Ectodermal cell (in vitro differentiated cells): ENCODE measurements at regions not wholly inside any gene's neighbourhood (a gene's known extent, or its start where the extent isn't known, plus 50 kb on each side); places are given as distances from the start of the nearest gene placed in this dataset.

Experiments used
- H3K27ac ChIP-seq: 2 replicates; pipeline ENCODE4 v1.7.0; 2013; ENCODE audit warnings: mild to moderate bottlenecking, low read depth, low read length; ENCODE audit not compliant: insufficient read depth, poor library complexity, severe bottlenecking
- H3K27me3 ChIP-seq: 2 replicates; pipeline ENCODE4 v1.7.0; 2013; ENCODE audit warnings: mild to moderate bottlenecking, low read length; ENCODE audit not compliant: insufficient read depth, control insufficient read depth, poor library complexity, severe bottlenecking
- H3K36me3 ChIP-seq: one replicate; pipeline ENCODE4 v1.7.0; 2013; ENCODE audit warnings: low read length; ENCODE audit not compliant: control insufficient read depth, insufficient read depth
- H3K4me1 ChIP-seq: one replicate; pipeline ENCODE4 v1.7.0; 2013; ENCODE audit warnings: low read length; ENCODE audit not compliant: control insufficient read depth, insufficient read depth
- H3K4me3 ChIP-seq: 2 replicates; pipeline ENCODE4 v1.7.0; 2013; ENCODE audit warnings: low read depth, low read length, control low read depth; ENCODE audit not compliant: insufficient read depth
- H3K9me3 ChIP-seq: 2 replicates; pipeline ENCODE4 v1.7.0; 2013; ENCODE audit warnings: mild to moderate bottlenecking, low read length, moderate library complexity; ENCODE audit not compliant: control insufficient read depth
- WGBS, 2 experiments: methylation state at CpG; one replicate each; pipeline ENCODE4 v1.1.7; 2013; ENCODE audit warnings: missing lambda C conversion rate in 2 of 2; 5-methylcytosine and 5-hydroxymethylcytosine counted together

DNA sequence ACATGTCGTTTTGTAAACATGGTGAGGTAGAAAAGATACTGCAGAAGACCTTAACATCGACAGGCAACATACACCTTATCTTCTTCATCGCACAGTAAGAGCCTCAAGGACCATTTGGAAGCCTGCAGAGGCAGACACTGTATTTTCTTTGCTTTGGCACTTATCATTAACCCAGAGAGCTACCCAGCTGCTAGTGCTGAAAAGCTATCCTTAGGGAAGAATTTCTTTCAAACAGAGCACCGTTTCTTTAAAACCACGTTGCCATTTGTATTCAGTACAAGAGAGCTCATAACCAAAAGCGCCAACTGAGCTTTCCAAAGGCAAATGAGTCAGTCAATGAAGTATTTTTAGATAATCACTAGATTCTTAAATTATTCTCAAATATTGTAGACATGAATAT, 306.6 kb downstream of the EPM2A start:
- no peaks in the 10 kb centered on the region for H3K27me3 ChIP-seq
- H3K27ac ChIP-seq: no peak overlapping the region
- WGBS, 2 experiments: 42 to 44% methylated on average over 5 to 6 of the region's 6 CpGs
- H3K9me3 ChIP-seq: no peaks in the 10 kb centered on the region
- H3K4me3 ChIP-seq: no peak overlapping the region
- H3K36me3 ChIP-seq: no peaks in the 10 kb centered on the region
- no peaks in the 10 kb centered on the region for H3K4me1 ChIP-seq

DNA sequence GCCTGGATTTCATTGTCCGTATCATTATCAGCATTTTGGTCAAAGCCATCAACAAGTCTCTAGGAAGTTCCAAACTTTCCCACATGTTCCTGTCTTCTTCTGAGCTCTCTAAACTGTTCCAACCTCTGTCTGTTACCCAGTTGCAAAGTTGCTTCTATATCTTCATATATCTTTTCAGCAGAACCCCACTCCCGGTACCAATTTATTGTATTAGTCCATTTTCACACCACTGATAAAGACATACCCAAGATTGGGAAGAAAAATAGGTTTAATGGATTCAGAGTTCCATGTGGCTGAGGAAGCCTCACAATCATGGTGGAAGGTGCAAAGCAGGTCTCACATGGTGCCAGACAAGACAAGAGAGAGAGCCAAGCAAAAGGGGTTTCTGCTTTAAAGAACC, 293.2 kb downstream of the EPM2A start:
- H3K27ac ChIP-seq: no peak overlapping the region
- H3K9me3 ChIP-seq: peaks cover 4% of the 10 kb centered on the region
- 83 to 94% methylated on average over 2 of the region's 2 CpGs for WGBS, 2 experiments

DNA sequence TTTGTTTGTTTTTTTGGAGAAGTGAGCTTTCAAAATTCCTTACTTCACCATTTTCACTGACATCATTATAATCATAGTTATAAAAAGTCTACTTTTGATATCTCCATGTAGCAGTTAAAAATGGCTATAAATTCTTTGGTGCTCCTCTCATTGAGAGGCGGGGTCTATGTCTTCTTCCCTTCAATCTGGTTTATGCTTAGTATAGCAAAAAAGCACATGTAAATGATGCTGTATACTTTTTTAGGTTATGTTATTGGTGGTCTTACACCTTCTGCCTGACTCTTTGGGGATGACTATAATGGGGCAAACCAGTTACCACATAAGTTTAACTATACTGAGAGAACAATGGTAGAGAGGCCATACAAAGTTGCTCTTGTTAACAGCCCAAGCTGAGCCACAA, 289.6 kb downstream of the EPM2A start:
- Histone ChIP-seq H3K4me1 (no peaks in the 10 kb centered on the region), H3K27me3 (no peaks in the 10 kb centered on the region), H3K27ac (no peak overlapping the region), H3K9me3 (peaks cover 4% of the 10 kb centered on the region), H3K4me3 (no peak overlapping the region), H3K36me3 (no peaks in the 10 kb centered on the region)
- WGBS, 2 experiments: 80 to 90% methylated on average over 1 of the region's 1 CpG

More for the DNA sequence above, 293.2 kb downstream of the EPM2A start:
- Histone ChIP-seq H3K4me1 (no peaks in the 10 kb centered on the region), H3K27me3 (no peaks in the 10 kb centered on the region), H3K36me3 (no peaks in the 10 kb centered on the region), H3K4me3 (no peak overlapping the region)

DNA sequence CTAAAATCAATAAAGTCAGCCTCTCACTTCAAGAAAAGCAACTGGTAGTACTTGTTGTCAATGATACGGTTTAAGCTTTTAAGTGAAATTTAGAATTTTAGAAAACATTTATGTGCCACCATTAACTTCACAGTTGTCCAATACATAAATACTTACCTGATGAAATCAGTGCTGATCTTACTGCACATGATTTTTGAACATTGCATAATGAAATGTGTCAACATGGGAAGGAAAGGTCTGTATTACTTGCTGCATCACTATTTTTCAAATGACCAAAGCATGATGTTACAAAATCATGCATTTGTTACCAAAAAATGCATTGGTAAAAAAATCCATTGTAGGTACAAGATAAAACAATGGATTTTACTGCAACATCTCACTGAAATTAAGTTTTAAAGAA, 284.3 kb downstream of the EPM2A start:
- Histone ChIP-seq H3K27ac (no peak overlapping the region), H3K27me3 (no peaks in the 10 kb centered on the region), H3K36me3 (no peaks in the 10 kb centered on the region), H3K4me3 (no peak overlapping the region), H3K4me1 (no peaks in the 10 kb centered on the region), H3K9me3 (no peaks in the 10 kb centered on the region)
- WGBS, 2 experiments: no CpG with 5 or more reads among the region's 1 CpG

DNA sequence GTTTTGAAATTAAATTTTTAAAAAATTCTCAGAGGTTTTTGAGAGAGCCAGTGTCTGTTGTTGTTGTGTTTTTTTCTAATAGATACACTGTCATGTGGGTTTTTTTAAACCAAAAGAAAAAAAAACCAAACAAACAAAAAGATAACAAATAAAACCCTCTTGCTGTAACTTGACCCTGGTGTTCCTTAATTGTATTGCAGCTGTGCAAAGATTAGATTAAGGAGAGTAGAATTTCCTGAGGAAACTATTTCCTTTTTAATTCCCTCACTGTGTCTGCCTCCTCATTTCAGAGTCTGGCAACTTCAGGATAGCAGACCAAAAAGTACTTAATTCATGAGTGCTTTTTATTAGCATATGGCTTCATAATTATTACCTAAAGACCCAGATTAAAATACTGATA, 281.9 kb downstream of the EPM2A start:
- no peak overlapping the region for H3K27ac ChIP-seq
- H3K27me3 ChIP-seq: no peaks in the 10 kb centered on the region
- H3K36me3 ChIP-seq: no peaks in the 10 kb centered on the region
- H3K4me1 ChIP-seq: no peaks in the 10 kb centered on the region
- no peaks in the 10 kb centered on the region for H3K9me3 ChIP-seq
- H3K4me3 ChIP-seq: no peak overlapping the region

DNA sequence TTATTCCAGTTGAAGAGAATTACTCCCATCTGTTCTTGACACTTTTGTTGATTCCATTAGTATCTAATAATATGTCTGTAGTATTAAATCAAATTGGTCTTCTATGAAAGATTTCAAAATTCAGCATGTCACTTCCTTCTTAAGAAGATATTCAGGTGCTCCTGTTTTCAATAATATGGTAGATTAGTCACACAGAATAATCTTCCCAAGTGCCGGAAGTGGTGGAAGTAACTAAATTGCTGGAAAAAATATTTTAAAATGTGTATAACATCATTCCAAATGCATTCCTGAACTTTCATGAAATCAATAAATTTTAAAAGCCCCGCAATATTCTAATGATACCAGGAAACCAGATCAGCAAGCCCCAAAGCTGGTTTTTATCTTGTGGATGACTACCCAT, 281.3 kb downstream of the EPM2A start:
- WGBS, 2 experiments: 88 to 100% methylated on average over 1 of the region's 2 CpGs
- Histone ChIP-seq H3K27me3 (no peaks in the 10 kb centered on the region), H3K4me3 (no peak overlapping the region), H3K27ac (no peak overlapping the region), H3K4me1 (no peaks in the 10 kb centered on the region), H3K9me3 (no peaks in the 10 kb centered on the region), H3K36me3 (no peaks in the 10 kb centered on the region)

DNA sequence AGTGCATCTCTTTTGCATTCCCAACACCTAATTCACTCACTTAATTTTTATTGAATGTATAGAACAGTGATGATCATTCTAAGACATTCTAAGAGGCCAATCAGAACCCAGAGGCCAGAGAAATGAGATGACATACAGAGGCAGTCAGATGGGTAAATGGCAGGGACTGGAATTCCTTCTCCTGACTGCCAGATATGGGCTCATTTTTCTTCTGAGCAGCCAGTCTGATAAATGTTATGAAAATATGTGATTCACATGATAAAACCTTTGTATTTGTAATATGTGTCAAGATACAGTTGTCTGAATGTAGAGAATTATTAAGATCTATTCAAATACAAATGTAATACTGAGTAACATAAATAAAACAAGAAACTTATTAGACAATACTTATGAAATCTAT, 277.8 kb downstream of the EPM2A start:
- Histone ChIP-seq H3K4me3 (no peak overlapping the region), H3K27ac (no peak overlapping the region), H3K27me3 (no peaks in the 10 kb centered on the region), H3K4me1 (no peaks in the 10 kb centered on the region), H3K36me3 (no peaks in the 10 kb centered on the region), H3K9me3 (no peaks in the 10 kb centered on the region)

DNA sequence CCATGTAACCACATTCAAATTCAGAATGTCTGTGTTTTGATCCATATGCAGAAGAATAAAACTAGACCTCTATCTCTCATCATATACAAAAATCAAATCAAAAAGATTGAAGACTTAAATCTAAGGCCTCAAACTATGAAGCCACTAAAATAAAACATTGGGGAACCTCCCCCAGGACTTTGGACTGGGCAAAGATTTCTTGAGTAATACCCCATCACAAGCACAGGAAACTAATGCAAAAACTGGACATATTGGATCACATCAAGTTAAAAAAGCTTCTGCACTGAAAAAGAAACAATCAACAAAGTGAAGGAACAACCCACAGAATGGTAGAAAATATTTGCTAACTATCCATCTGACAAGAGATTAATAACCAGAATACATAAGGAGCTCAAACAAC, 266.8 kb downstream of the EPM2A start:
- Histone ChIP-seq H3K4me1 (no peaks in the 10 kb centered on the region), H3K36me3 (no peaks in the 10 kb centered on the region), H3K27ac (no peak overlapping the region), H3K9me3 (no peaks in the 10 kb centered on the region), H3K4me3 (no peak overlapping the region), H3K27me3 (no peaks in the 10 kb centered on the region)

DNA sequence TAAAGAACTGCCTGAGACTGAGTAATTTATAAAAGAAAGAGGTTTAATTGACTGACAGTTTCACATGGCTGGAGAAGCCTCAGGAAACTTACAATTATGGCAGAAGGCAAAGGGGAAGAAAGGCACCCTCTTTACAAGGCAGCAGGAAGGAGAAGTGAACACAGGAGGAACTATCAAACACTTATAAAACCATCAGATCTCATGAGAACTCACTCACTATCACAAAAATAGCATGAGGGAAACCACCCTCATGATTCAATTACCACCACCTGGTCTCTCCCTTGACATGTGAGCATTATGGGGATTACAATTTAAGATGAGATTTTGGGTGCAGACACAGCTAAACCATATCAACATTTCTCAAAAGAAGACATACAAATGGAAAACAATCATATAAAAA, 266.3 kb downstream of the EPM2A start:
- Histone ChIP-seq H3K27me3 (no peaks in the 10 kb centered on the region), H3K4me3 (no peak overlapping the region), H3K9me3 (no peaks in the 10 kb centered on the region), H3K27ac (no peak overlapping the region), H3K4me1 (no peaks in the 10 kb centered on the region), H3K36me3 (no peaks in the 10 kb centered on the region)

DNA sequence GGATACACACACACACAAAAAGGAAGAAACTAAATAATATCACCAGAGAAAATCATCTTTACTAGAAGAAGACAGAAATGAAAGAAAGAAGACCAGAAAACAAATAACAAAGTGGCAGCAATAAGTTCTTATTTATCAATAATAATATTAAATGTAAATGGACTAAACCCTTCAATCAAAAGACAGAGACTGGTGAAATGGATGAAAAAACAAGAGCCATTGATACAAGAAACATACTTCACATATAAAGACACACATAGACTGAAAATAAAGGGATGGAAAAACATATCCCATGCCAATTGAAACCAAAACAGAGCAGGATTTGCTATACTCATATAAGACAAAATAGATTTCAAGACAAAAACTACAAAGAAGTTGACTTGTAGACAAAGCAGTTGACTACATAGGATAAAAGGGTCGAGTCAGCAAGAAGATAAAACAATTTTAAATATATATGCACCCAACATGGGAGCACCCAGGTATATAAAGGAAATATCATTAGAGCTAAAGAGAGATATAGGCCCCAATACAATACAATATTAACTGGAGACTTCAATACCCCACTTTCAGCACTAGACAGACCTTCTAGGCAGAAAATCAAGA, 259.4 kb downstream of the EPM2A start:
- Histone ChIP-seq H3K27me3 (no peaks in the 10 kb centered on the region), H3K4me1 (no peaks in the 10 kb centered on the region), H3K27ac (no peak overlapping the region), H3K4me3 (no peak overlapping the region), H3K36me3 (no peaks in the 10 kb centered on the region), H3K9me3 (no peaks in the 10 kb centered on the region)
- no CpG with 5 or more reads among the region's 1 CpG for WGBS, 2 experiments

DNA sequence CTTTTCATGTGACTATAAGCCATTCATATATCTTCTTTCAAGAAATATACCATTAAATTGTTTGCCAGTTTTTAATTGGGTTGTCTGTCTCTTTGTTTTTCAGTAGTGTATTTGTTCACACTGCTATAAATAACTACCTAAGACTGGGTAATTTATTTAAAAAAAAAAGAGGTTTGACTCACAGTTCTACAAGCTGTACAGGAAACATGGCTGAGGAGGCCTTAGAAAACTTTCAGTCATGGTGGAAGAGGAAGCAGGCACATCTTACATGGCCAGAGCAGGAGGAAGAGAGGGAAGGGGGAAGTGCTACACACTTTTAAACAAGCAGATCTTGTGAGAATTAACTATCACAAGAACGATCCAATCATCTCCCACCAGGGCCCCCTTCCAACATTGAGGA, 255.3 kb downstream of the EPM2A start:
- H3K36me3 ChIP-seq: no peaks in the 10 kb centered on the region
- no peaks in the 10 kb centered on the region for H3K9me3 ChIP-seq
- no peak overlapping the region for H3K27ac ChIP-seq
- H3K4me3 ChIP-seq: no peak overlapping the region
- no peaks in the 10 kb centered on the region for H3K27me3 ChIP-seq
- H3K4me1 ChIP-seq: no peaks in the 10 kb centered on the region
- WGBS, 2 experiments: 100% methylated on average over 1 of the region's 1 CpG; no CpG with 5 or more reads in 1 of the 2 experiments
